Glutamatergic neuron (in vitro differentiated cells): ENCODE measurements at regions not wholly inside any gene's neighbourhood (a gene's known extent, or its start where the extent isn't known, plus 50 kb on each side); places are given as distances from the start of the nearest gene placed in this dataset.

Experiments used
- DNase-seq: peaks from one replicate; pipeline ENCODE4 v3.0.0; 2022
- H3K27ac Mint-ChIP-seq: one replicate; pipeline ENCODE4 v1.8.0; 2020; ENCODE audit warnings: mild to moderate bottlenecking, mixed read lengths, inconsistent platforms; ENCODE audit not compliant: unreplicated experiment
- H3K27me3 Mint-ChIP-seq: one replicate; pipeline ENCODE4 v1.8.0; 2020; ENCODE audit warnings: mild to moderate bottlenecking, moderate library complexity, mixed read lengths, inconsistent platforms; ENCODE audit not compliant: unreplicated experiment
- H3K36me3 Mint-ChIP-seq: one replicate; pipeline ENCODE4 v1.8.0; 2020; ENCODE audit warnings: mild to moderate bottlenecking, mixed read lengths, inconsistent platforms; ENCODE audit not compliant: unreplicated experiment
- H3K4me1 Mint-ChIP-seq: one replicate; pipeline ENCODE4 v1.8.0; 2020; ENCODE audit warnings: mild to moderate bottlenecking, low read depth, mixed read lengths, inconsistent platforms; ENCODE audit not compliant: unreplicated experiment
- H3K4me3 Mint-ChIP-seq: one replicate; pipeline ENCODE4 v1.8.0; 2020; ENCODE audit warnings: mild to moderate bottlenecking, mixed read lengths, inconsistent platforms; ENCODE audit not compliant: unreplicated experiment
- H3K9me3 Mint-ChIP-seq: one replicate; pipeline ENCODE4 v1.8.0; 2020; ENCODE audit warnings: mild to moderate bottlenecking, moderate library complexity, mixed read lengths, inconsistent platforms; ENCODE audit not compliant: unreplicated experiment
- CTCF ChIP-seq: fragments of 200-600 bp; sonication (generic); IDR thresholded peaks from one replicate; pipeline ENCODE4 v1.5.0; 2021; ENCODE audit not compliant: partially characterized antibody, unreplicated experiment

DNA sequence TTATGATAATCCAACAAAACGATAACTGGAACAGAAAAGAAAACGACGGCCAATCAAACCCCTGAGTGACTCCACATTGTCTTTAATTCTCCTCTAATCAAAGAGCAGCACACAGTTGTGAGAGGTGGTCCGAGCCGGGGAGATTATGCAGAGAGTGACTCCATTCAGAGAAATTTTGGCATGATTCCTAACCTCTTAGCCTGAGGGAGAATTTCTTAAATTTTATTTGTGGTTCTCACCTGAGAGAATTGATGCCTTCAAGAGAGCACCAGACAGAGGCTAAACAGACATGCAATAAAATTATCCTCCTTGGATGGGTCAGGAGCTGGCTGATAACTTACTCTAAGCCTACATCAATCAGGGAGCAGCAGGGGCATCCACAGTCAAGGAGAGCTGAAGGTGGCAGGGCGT lies 310.0 kb upstream of the KLF12 start:
- Mint-ChIP-seq H3K27ac (no peak overlapping the region), H3K9me3 (peaks cover 2% of the 10 kb centered on the region), H3K36me3 (peaks cover 4% of the 10 kb centered on the region), H3K4me3 (no peak overlapping the region), H3K4me1 (peaks cover 10% of the 10 kb centered on the region), H3K27me3 (no peaks in the 10 kb centered on the region)
- no peak for TF ChIP-seq CTCF
- DNase-seq: no peak

GRCh38 chr13:74443631-74444030 lies 309.4 kb upstream of the KLF12 start:
- Mint-ChIP-seq H3K27me3 (no peaks in the 10 kb centered on the region), H3K36me3 (peaks cover 4% of the 10 kb centered on the region), H3K4me1 (peaks cover 14% of the 10 kb centered on the region), H3K4me3 (no peak overlapping the region), H3K9me3 (peaks cover 2% of the 10 kb centered on the region), H3K27ac (no peak overlapping the region)
- no peak for TF ChIP-seq CTCF
- no peak for DNase-seq

GRCh38 chr13:74442751-74443150 lies 308.5 kb upstream of the KLF12 start:
- peaks cover 4% of the 10 kb centered on the region for H3K36me3 Mint-ChIP-seq
- H3K4me3 Mint-ChIP-seq: no peak overlapping the region
- H3K4me1 Mint-ChIP-seq: peaks cover 18% of the 10 kb centered on the region
- H3K27ac Mint-ChIP-seq: no peak overlapping the region
- TF ChIP-seq CTCF: no peak
- H3K27me3 Mint-ChIP-seq: no peaks in the 10 kb centered on the region
- peaks cover 2% of the 10 kb centered on the region for H3K9me3 Mint-ChIP-seq
- DNase-seq: no peak

- no peak overlapping the region for H3K27ac Mint-ChIP-seq
- no peak for DNase-seq
- no peaks in the 10 kb centered on the region for H3K27me3 Mint-ChIP-seq
- H3K4me1 Mint-ChIP-seq: peaks cover 13% of the 10 kb centered on the region
- peaks cover 2% of the 10 kb centered on the region for H3K9me3 Mint-ChIP-seq
- H3K36me3 Mint-ChIP-seq: peaks cover 4% of the 10 kb centered on the region
- no peak for TF ChIP-seq CTCF
- no peak overlapping the region for H3K4me3 Mint-ChIP-seq
Measured at GRCh38 chr13:74438901-74439300, 304.7 kb upstream of the KLF12 start.

- no peak for DNase-seq
- no peak for TF ChIP-seq CTCF
- Mint-ChIP-seq H3K9me3 (no peaks in the 10 kb centered on the region), H3K36me3 (no peaks in the 10 kb centered on the region), H3K27me3 (no peaks in the 10 kb centered on the region), H3K27ac (no peak overlapping the region), H3K4me1 (peaks cover 13% of the 10 kb centered on the region), H3K4me3 (no peak overlapping the region)
Measured at GRCh38 chr13:74434782-74435181, 300.6 kb upstream of the KLF12 start.
